ENCODE measurements at regions not wholly inside any gene's neighbourhood (a gene's known extent, or its start where the extent isn't known, plus 50 kb on each side); places are given as distances from the start of the nearest gene placed in this dataset.

DNA sequence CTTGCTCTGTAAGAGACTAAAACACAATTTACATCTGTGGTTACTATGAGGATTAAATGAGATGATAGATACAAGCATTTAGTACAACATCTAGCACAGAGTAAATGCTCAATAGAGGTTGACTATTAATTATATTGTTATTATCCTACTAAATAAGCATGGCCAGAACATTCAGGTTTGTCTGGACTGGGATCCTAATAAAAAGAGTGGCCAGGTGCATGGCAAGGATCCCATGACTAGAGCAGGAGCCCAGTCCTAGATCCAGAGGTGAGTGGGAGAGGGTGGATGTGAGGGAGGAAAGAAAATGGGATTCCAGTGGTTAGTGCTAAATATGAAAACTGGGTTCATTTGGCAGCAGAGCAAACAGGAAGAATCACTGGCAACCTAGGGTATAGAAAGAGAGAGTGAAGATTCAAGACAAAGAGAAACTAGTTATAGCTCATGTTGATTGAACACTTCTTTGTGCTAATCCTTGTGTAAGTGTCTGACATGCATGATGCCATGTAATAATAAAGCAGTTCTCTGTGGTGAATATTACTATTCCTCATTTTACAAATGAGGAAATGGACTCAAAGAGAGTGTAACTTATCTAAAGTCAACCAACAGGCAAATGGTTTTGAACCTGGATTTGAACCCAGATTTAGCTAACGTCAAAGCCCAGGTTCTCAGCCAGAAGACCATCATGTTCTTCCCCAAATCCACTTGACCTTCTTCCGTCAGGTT is 71.1 kb upstream of the FGGY start:
- no peak for DNase-seq

- no peak for DNase-seq
Observed at GRCh38 chr1:59229138-59229537, 67.8 kb upstream of the FGGY start.

DNA sequence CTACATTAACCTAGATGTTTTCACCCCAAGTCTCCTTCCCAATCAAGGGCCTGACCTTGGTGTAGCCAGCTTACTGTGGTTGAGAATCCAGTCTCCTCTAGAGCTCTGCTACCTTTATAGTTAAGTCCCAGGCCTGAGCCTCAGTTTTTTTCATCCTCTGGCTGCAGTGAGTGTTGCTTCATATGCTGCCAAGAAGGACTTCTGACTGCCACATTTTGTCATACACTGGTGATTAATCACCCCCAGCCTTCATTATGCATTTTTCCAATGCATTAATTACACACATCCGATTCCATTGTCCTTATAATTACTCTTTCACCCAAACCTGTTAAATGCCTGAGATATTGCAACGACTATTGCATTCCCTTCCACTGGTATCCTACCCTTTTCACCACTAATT is 66.3 kb upstream of the FGGY start:
- DNase-seq, result no peak

DNA sequence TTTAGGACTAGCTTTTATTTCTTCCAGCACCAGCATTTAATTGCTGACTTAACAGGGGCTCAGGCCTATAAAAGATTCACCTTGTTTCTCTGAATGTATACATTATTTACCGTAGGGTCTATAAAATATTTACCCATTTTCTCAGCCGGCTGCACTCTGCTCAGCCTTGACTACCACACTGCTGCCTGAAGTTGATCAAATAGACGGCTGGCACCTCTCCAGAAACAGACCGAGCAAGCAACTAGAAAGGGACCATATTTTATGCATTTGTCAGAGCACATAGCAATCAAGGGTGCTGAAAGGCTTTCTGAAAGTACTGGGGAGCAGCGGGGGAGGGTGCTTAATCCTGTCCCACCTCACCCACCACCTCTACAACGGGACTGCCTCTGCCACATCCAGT is 64.7 kb upstream of the FGGY start:
- peak; percentile 85 for DNase-seq

DNA sequence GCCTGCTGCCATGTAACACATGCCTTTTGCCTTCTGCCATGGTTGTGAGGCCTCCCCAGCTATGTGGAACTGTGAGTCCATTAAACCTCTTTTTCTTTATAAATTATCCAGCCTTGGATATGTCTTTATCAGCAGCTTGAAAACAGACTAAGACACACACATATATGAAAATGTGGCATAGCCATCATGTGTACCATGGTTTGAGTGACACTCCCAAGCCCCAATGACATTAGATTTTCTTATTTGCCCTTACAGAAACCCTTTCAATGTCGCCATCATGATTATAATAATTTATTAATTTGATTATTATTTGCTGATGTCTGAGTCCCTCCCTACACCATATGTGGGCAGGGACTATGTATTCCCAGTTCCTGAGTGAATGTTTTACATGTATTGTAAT is 63.5 kb upstream of the FGGY start:
- DNase-seq, result no peak

DNA sequence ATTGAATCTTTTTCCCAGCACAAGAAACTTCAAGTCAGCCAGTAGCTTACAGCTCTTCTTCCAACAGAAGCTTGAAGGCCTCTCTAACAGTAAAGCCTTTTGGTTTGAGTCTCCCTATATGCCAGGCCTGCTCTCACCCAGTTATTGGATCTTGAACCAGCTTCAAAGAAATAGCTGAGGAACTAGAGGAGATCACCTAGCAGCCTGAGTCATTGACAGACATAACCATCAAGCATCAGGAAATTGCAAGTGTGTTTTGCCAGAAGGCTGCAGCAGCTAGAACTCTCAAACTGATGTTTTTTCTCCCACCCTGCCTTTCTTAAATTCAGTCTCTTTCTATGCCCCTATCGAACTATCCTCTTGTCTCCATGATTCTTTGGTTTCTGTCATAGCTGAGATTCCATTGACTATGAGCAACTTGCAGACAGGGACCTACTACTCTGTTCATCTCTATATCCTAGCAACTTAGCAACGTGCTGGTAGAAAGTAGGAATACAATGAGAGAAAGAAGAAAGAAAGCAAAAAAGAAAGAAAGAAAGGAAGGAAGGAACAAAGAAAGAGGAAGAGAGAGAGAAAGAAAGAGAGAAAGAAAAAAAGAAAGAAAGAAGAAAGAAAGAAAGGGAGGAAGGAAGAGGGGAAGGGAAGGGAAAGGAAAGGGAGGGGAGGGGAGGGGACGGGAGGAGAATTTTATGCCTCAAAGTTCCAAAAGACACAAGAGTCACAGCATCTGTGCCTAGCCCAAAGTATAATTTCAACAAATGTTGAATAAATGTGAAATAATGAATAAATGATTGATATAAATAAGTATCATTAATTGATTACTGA is 60.0 kb upstream of the FGGY start:
- no peak for DNase-seq

DNA sequence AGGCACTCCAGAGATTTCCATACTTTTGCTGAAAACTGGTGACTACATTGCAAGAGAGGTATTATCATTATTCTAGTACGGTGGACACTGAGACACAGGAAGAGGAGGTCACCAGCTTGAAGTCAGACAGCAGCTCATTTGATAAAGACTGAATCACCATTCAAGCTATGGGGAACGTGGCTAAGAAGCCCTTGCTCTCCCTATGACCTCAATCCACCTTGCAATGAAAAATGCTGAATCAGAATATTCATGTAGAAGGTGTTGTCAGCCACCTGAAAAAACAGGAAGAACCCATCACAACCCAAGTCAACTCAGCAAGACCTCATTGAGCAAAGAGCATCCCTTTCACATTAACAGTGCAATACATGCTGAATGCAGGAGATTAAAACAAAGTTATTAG is 59.0 kb upstream of the FGGY start:
- DNase-seq, result no peak

GRCh38 chr1:59238333-59238934 is 58.5 kb upstream of the FGGY start:
- peak; percentile 25 for DNase-seq

DNA sequence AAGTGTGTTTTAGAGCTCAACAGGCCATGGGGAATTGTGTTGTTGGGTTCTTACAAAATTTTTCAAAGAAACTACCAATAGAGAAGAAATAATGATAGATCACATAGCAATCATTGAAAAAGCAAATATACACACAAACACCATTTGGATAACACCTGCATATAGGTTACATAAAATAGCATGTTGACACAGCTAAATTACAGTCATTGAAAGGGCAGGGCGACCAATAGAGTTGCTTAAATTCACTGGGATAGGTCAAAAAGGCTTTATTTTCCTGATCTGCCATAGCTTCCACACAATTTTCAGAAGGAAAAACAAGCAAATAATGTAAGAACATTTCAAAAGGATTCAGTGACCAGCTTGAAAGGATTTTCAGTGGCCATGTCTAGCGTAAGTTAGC is 57.9 kb upstream of the FGGY start:
- no peak for DNase-seq

- no peak for DNase-seq
Observed at GRCh38 chr1:59241909-59242308, 55.0 kb upstream of the FGGY start.

DNA sequence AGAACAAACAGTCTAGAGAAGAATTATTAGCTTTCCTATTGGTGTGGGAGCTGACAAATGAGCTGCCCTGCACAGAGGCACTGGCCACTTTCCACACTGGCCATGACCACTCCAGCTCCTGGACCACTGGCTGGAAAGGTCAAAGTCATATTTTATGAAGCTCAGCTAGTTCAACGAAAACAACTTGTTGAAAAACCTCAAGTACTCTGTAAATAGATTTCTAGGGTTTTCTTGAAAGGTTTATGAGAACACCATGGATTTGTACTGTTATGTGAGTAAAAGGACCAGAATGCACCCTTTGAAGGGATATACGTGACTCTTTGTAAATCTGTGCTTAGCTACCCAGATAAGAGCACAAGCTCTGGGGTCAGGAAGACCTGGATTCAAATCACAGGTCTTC is 54.5 kb upstream of the FGGY start:
- DNase-seq, result no peak

- no peak for DNase-seq
Observed at GRCh38 chr1:59243550-59243949, 53.3 kb upstream of the FGGY start.

- no peak for DNase-seq
Observed at GRCh38 chr1:59243978-59244377, 52.9 kb upstream of the FGGY start.

DNA sequence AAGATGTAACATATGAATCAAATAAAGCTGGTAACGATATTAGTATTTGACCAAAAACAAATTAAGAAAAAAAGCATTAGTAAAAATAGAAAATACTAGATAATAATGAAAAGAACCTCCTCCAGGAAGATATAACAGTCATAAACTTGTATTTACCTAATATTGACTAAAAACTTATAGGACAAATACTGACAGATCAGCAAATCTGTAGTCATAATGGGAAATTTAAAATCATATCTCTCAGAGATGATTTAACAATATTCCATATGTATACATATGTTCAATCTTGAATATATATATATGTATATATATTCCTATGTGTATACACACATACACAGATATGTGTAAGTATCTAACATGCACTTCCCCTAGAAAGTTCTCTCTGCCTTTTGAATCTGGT is 52.0 kb upstream of the FGGY start:
- no peak for DNase-seq
